HT1080 (cell line): ENCODE measurements at regions not wholly inside any gene's neighbourhood (a gene's known extent, or its start where the extent isn't known, plus 50 kb on each side); places are given as distances from the start of the nearest gene placed in this dataset.
"Not testable (repeated sequence)": the region's sequence is repeated elsewhere in the genome, so short reads cannot be mapped to it uniquely, and the experiment has no call there.

ENCODE experiments used
- DNase-seq: peaks from one replicate; pipeline ENCODE4 v3.0.0-alpha.2; 2015; ENCODE audit warnings: low read depth

GRCh38 chr1:119253366-119253765 is 112.9 kb upstream of the WARS2 start:
- no peak for DNase-seq

GRCh38 chr1:119254067-119254720 is 113.7 kb upstream of the WARS2 start:
- DNase-seq, result peak; percentile 53

- not testable (repeated sequence) for DNase-seq
Observed at GRCh38 chr1:119256089-119256488, 112.5 kb upstream of the HAO2 start.

GRCh38 chr1:119260506-119260905 is 108.1 kb upstream of the HAO2 start:
- DNase-seq, result no peak

- DNase-seq, result no peak
Observed at GRCh38 chr1:119266386-119266785, 102.2 kb upstream of the HAO2 start.

GRCh38 chr1:119266858-119267257 is 101.7 kb upstream of the HAO2 start:
- DNase-seq, result no peak

GRCh38 chr1:119267288-119267687 is 101.3 kb upstream of the HAO2 start:
- not testable (repeated sequence) for DNase-seq

- DNase-seq, result no peak
Observed at GRCh38 chr1:119268879-119269278, 99.7 kb upstream of the HAO2 start.

- peak; percentile 65 for DNase-seq
Observed at GRCh38 chr1:119275145-119276134, 93.1 kb upstream of the HAO2 start.

GRCh38 chr1:119276558-119276957 is 92.0 kb upstream of the HAO2 start:
- DNase-seq, result no peak

GRCh38 chr1:119279456-119280381 is 88.9 kb upstream of the HAO2 start:
- peak; percentile 88 for DNase-seq

- DNase-seq, result peak; percentile 79
Observed at GRCh38 chr1:119285482-119285881, 83.1 kb upstream of the HAO2 start.

GRCh38 chr1:119286587-119287181 is 81.9 kb upstream of the HAO2 start:
- peak; percentile 43 for DNase-seq

- DNase-seq, result peak; percentile 53
Observed at GRCh38 chr1:119288751-119289150, 79.8 kb upstream of the HAO2 start.

GRCh38 chr1:119290297-119290696 is 78.3 kb upstream of the HAO2 start:
- no peak for DNase-seq

GRCh38 chr1:119291611-119292206 is 76.9 kb upstream of the HAO2 start:
- DNase-seq, result no peak

- no peak for DNase-seq
Observed at GRCh38 chr1:119293797-119294196, 74.8 kb upstream of the HAO2 start.

GRCh38 chr1:119294199-119294598 is 74.4 kb upstream of the HAO2 start:
- DNase-seq, result no peak

- peak; percentile 11 for DNase-seq
Observed at GRCh38 chr1:119294722-119295121, 73.9 kb upstream of the HAO2 start.

- peak; percentile 61 for DNase-seq
Observed at GRCh38 chr1:119298687-119299303, 69.8 kb upstream of the HAO2 start.
